ENCODE measurements at regions not wholly inside any gene's neighbourhood (a gene's known extent, or its start where the extent isn't known, plus 50 kb on each side); places are given as distances from the start of the nearest gene placed in this dataset.

- peak overlapping the region; percentile 88 for H2AFZ ChIP-seq (ENCODE audit: low read length)
- no peaks in the 10 kb centered on the region for H3K79me2 ChIP-seq (ENCODE audit: insufficient read depth, low read length)
- H4K20me1 ChIP-seq (ENCODE audit: insufficient read depth, low read length, poor library complexity, severe bottlenecking) = no peaks in the 10 kb centered on the region
- no peaks in the 10 kb centered on the region for H3K9me3 ChIP-seq (ENCODE audit: insufficient read depth, low read depth, low read length)
- H3K36me3 ChIP-seq (ENCODE audit: insufficient read depth, low read length) = no peaks in the 10 kb centered on the region
- TF ChIP-seq CTCF (conservative IDR thresholded peaks at IDR 0.05; ENCODE audit: low read length) (peak; percentile 39), EZH2phosphoT487 (IDR thresholded peaks at IDR 0.05; ENCODE audit: borderline replicate concordance) (no peak)
- no peaks in the 10 kb centered on the region for H3K27me3 ChIP-seq (ENCODE audit: insufficient read depth, low read length, poor library complexity, severe bottlenecking)
- peak overlapping the region; percentile 74 for H3K4me2 ChIP-seq (ENCODE audit: low read depth, low read length, poor library complexity, severe bottlenecking)
- H3K4me3 ChIP-seq (ENCODE audit: low read length, poor library complexity, severe bottlenecking) = peak overlapping the region; percentile 71
- H3K4me1 ChIP-seq (ENCODE audit: insufficient read depth, low read length, poor library complexity, severe bottlenecking) = peaks cover 3% of the 10 kb centered on the region
- H3K9me2 ChIP-seq (replicated peaks; ENCODE audit: low read depth, low read length) = no peaks in the 10 kb centered on the region
- no peak overlapping the region for H3K9ac ChIP-seq (ENCODE audit: low read depth, low read length, poor library complexity, severe bottlenecking)
- no peaks in the 10 kb centered on the region for H3F3A ChIP-seq (ENCODE audit: low read depth)
Measured at GRCh38 chrX:125205133-125205917, 114.3 kb upstream of the TEX13C start.

- H3K9me2 ChIP-seq (replicated peaks; ENCODE audit: low read depth, low read length) = no peaks in the 10 kb centered on the region
- TF ChIP-seq CTCF (conservative IDR thresholded peaks at IDR 0.05; ENCODE audit: low read length) (no peak; the same call in 1 of the 2 replicates), EZH2phosphoT487 (IDR thresholded peaks at IDR 0.05; ENCODE audit: borderline replicate concordance) (no peak)
- no peaks in the 10 kb centered on the region for H3K9me3 ChIP-seq (ENCODE audit: insufficient read depth, low read depth, low read length)
- H3K4me1 ChIP-seq (ENCODE audit: insufficient read depth, low read length, poor library complexity, severe bottlenecking) = peaks cover 3% of the 10 kb centered on the region
- H3F3A ChIP-seq (ENCODE audit: low read depth) = no peaks in the 10 kb centered on the region
- peak overlapping the region; percentile 88 for H2AFZ ChIP-seq (ENCODE audit: low read length)
- no peaks in the 10 kb centered on the region for H4K20me1 ChIP-seq (ENCODE audit: insufficient read depth, low read length, poor library complexity, severe bottlenecking)
- H3K4me2 ChIP-seq (ENCODE audit: low read depth, low read length, poor library complexity, severe bottlenecking) = peak overlapping the region; percentile 74
- peak overlapping the region; percentile 71 for H3K4me3 ChIP-seq (ENCODE audit: low read length, poor library complexity, severe bottlenecking)
- H3K36me3 ChIP-seq (ENCODE audit: insufficient read depth, low read length) = no peaks in the 10 kb centered on the region
- H3K9ac ChIP-seq (ENCODE audit: low read depth, low read length, poor library complexity, severe bottlenecking) = no peak overlapping the region
- no peaks in the 10 kb centered on the region for H3K79me2 ChIP-seq (ENCODE audit: insufficient read depth, low read length)
- no peaks in the 10 kb centered on the region for H3K27me3 ChIP-seq (ENCODE audit: insufficient read depth, low read length, poor library complexity, severe bottlenecking)
Measured at GRCh38 chrX:125205918-125206665, 113.6 kb upstream of the TEX13C start.

GRCh38 chrX:125210146-125210545 lies 109.5 kb upstream of the TEX13C start:
- no peaks in the 10 kb centered on the region for H3K4me1 ChIP-seq (ENCODE audit: insufficient read depth, low read length, poor library complexity, severe bottlenecking)
- H3K9ac ChIP-seq (ENCODE audit: low read depth, low read length, poor library complexity, severe bottlenecking) = no peak overlapping the region
- H3K9me2 ChIP-seq (replicated peaks; ENCODE audit: low read depth, low read length) = no peaks in the 10 kb centered on the region
- no peak overlapping the region for H3K4me2 ChIP-seq (ENCODE audit: low read depth, low read length, poor library complexity, severe bottlenecking)
- H3K4me3 ChIP-seq (ENCODE audit: low read length, poor library complexity, severe bottlenecking) = no peak overlapping the region
- H3F3A ChIP-seq (ENCODE audit: low read depth) = no peaks in the 10 kb centered on the region
- H3K9me3 ChIP-seq (ENCODE audit: insufficient read depth, low read depth, low read length) = no peaks in the 10 kb centered on the region
- no peaks in the 10 kb centered on the region for H4K20me1 ChIP-seq (ENCODE audit: insufficient read depth, low read length, poor library complexity, severe bottlenecking)
- no peaks in the 10 kb centered on the region for H3K27me3 ChIP-seq (ENCODE audit: insufficient read depth, low read length, poor library complexity, severe bottlenecking)
- H3K79me2 ChIP-seq (ENCODE audit: insufficient read depth, low read length) = no peaks in the 10 kb centered on the region
- no peak overlapping the region for H2AFZ ChIP-seq (ENCODE audit: low read length)
- no peak for TF ChIP-seq CTCF (conservative IDR thresholded peaks at IDR 0.05; ENCODE audit: low read length)
- TF ChIP-seq EZH2phosphoT487 (IDR thresholded peaks at IDR 0.05; ENCODE audit: borderline replicate concordance) = no peak
- no peaks in the 10 kb centered on the region for H3K36me3 ChIP-seq (ENCODE audit: insufficient read depth, low read length)

Data from Loucy (cell line).